ENCODE measurements at regions not wholly inside any gene's neighbourhood (a gene's known extent, or its start where the extent isn't known, plus 50 kb on each side); places are given as distances from the start of the nearest gene placed in this dataset.

- TF ChIP-seq, protein P1, sequence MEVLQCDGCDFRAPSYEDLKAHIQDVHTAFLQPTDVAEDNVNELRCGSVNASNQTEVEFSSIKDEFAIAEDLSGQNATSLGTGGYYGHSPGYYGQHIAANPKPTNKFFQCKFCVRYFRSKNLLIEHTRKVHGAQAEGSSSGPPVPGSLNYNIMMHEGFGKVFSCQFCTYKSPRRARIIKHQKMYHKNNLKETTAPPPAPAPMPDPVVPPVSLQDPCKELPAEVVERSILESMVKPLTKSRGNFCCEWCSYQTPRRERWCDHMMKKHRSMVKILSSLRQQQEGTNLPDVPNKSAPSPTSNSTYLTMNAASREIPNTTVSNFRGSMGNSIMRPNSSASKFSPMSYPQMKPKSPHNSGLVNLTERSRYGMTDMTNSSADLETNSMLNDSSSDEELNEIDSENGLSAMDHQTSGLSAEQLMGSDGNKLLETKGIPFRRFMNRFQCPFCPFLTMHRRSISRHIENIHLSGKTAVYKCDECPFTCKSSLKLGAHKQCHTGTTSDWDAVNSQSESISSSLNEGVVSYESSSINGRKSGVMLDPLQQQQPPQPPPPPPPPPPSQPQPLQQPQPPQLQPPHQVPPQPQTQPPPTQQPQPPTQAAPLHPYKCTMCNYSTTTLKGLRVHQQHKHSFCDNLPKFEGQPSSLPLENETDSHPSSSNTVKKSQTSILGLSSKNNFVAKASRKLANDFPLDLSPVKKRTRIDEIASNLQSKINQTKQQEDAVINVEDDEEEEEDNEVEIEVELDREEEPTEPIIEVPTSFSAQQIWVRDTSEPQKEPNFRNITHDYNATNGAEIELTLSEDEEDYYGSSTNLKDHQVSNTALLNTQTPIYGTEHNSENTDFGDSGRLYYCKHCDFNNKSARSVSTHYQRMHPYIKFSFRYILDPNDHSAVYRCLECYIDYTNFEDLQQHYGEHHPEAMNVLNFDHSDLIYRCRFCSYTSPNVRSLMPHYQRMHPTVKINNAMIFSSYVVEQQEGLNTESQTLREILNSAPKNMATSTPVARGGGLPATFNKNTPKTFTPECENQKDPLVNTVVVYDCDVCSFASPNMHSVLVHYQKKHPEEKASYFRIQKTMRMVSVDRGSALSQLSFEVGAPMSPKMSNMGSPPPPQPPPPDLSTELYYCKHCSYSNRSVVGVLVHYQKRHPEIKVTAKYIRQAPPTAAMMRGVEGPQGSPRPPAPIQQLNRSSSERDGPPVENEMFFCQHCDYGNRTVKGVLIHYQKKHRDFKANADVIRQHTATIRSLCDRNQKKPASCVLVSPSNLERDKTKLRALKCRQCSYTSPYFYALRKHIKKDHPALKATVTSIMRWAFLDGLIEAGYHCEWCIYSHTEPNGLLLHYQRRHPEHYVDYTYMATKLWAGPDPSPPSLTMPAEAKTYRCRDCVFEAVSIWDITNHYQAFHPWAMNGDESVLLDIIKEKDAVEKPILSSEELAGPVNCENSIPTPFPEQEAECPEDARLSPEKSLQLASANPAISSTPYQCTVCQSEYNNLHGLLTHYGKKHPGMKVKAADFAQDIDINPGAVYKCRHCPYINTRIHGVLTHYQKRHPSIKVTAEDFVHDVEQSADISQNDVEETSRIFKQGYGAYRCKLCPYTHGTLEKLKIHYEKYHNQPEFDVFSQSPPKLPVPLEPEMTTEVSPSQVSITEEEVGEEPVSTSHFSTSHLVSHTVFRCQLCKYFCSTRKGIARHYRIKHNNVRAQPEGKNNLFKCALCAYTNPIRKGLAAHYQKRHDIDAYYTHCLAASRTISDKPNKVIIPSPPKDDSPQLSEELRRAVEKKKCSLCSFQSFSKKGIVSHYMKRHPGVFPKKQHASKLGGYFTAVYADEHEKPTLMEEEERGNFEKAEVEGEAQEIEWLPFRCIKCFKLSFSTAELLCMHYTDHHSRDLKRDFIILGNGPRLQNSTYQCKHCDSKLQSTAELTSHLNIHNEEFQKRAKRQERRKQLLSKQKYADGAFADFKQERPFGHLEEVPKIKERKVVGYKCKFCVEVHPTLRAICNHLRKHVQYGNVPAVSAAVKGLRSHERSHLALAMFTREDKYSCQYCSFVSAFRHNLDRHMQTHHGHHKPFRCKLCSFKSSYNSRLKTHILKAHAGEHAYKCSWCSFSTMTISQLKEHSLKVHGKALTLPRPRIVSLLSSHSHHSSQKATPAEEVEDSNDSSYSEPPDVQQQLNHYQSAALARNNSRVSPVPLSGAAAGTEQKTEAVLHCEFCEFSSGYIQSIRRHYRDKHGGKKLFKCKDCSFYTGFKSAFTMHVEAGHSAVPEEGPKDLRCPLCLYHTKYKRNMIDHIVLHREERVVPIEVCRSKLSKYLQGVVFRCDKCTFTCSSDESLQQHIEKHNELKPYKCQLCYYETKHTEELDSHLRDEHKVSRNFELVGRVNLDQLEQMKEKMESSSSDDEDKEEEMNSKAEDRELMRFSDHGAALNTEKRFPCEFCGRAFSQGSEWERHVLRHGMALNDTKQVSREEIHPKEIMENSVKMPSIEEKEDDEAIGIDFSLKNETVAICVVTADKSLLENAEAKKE (CRISPR knock-in tag; IDR thresholded peaks at IDR 0.05), result no peak
- TF ChIP-seq EZH2 (IDR thresholded peaks at IDR 0.05; ENCODE audit: low read depth, unreplicated experiment) (no peak), NANOG (IDR thresholded peaks at IDR 0.05; ENCODE audit: borderline replicate concordance) (no peak), REST (IDR thresholded peaks at IDR 0.05; ENCODE audit: unreplicated experiment) (no peak), ZNF331 (CRISPR knock-in tag; IDR thresholded peaks at IDR 0.05; ENCODE audit: low read depth) (no peak), POLR2AphosphoS5 (IDR thresholded peaks at IDR 0.05; ENCODE audit: low read depth) (no peak)
These were observed 63.1 kb upstream of the CXCL14 start (continued) for GRCh38 chr5:135641734-135642487.
